Stimulated activated CD4-positive, alpha-beta T cell treated with anti-CD3 and anti-CD28 coated beads, Interleukin-1b, Interleukin-23, amount 100 ng/mL, for 48 hours (primary cell): ENCODE measurements at regions not wholly inside any gene's neighbourhood (a gene's known extent, or its start where the extent isn't known, plus 50 kb on each side); places are given as distances from the start of the nearest gene placed in this dataset.

ENCODE experiments used
- DNase-seq: peaks from one replicate; pipeline ENCODE4 v3.0.0-alpha.2; 2020

- DNase-seq, result no peak
Observed at GRCh38 chr2:38509947-38510326, 92.8 kb downstream of the HNRNPLL start.

GRCh38 chr2:38509314-38509946 is 93.3 kb downstream of the HNRNPLL start:
- no peak for DNase-seq

- DNase-seq, result peak; percentile 84
Observed at GRCh38 chr2:38508311-38509039, 94.3 kb downstream of the HNRNPLL start.

DNA sequence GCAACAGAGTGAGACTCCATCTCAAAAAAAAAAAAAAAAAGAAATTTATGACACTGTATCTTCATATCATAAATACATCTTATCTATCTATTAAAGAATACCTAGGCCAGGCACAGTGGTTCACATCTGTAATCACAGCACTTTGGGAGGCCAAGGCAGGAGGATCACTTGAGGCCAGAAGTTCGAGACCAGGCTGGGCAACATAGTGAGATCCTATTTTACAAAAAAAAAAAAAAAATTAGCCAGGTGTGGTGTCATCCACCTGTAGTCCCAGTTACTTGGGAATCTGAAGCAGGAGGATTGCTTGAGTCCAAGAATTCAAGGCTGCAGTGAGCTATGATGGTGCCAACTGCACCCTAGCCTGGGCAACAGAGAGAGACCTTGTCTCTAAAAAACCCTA is 95.0 kb downstream of the HNRNPLL start:
- no peak for DNase-seq

GRCh38 chr2:38505779-38506178 is 96.9 kb downstream of the HNRNPLL start:
- DNase-seq, result no peak

GRCh38 chr2:38504169-38504568 is 98.6 kb downstream of the HNRNPLL start:
- DNase-seq, result no peak

GRCh38 chr2:38502107-38502506 is 100.6 kb downstream of the HNRNPLL start:
- no peak for DNase-seq

- DNase-seq, result no peak
Observed at GRCh38 chr2:38500283-38500634, 102.5 kb downstream of the HNRNPLL start.

GRCh38 chr2:38499548-38500282 is 103.0 kb downstream of the HNRNPLL start:
- DNase-seq, result no peak

GRCh38 chr2:38498045-38498481 is 104.7 kb downstream of the HNRNPLL start:
- no peak for DNase-seq

DNA sequence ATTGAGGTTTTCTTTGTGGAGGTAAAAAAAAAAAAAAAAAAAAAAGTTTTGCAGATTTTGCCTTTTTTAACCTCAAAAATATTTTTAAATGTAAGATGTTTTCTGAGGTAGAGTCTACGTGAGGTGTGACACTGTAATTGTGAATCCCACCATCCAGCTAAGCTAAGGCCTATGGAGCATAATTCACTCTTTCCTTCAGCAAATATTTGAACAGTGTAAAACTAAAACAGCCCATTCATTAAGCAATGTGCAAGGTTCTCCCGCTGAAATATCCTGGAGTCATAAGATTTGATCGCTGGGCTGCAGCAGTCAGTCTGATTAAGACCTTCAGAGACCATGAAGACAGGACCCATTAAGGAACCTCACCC is 105.1 kb downstream of the HNRNPLL start:
- DNase-seq, result no peak

DNA sequence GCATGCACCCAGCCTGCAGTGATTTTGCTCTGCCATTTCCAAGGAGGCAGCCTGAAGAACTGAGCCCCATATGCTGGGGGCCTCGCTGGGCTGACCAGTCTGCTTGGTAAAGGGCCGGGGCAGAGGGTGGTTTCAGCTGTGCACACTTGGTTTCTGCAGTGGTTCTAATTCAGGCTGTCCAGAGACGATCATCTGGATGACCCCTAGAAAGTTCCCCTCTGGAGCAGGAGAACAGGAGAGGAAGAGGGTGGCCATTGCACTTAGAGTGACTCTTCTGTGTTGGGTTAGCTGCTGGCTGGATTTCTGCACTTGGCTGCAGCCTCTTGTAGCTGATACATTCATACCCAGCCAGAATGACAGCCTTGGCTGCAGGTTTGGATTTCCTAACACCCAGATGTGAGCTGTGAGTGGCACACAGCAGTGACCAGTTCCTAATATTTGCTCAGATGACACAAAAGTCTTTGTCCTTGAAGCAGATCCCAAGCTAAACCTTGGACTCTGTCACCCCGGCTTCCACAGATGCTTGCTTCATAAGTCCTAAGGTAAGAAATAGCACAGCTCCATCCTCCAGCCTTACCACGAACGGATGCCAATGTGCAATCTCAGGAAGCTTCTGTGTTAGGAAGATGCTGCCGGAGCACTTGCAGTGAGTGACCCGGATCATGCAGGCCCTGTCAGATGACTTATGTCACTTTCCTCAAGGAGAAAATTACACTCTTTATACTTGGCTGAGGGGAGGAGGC is 105.6 kb downstream of the HNRNPLL start:
- DNase-seq, result no peak

GRCh38 chr2:38495880-38496279 is 106.8 kb downstream of the HNRNPLL start:
- DNase-seq, result no peak

- DNase-seq, result no peak
Observed at GRCh38 chr2:38494394-38494793, 108.3 kb downstream of the HNRNPLL start.

DNA sequence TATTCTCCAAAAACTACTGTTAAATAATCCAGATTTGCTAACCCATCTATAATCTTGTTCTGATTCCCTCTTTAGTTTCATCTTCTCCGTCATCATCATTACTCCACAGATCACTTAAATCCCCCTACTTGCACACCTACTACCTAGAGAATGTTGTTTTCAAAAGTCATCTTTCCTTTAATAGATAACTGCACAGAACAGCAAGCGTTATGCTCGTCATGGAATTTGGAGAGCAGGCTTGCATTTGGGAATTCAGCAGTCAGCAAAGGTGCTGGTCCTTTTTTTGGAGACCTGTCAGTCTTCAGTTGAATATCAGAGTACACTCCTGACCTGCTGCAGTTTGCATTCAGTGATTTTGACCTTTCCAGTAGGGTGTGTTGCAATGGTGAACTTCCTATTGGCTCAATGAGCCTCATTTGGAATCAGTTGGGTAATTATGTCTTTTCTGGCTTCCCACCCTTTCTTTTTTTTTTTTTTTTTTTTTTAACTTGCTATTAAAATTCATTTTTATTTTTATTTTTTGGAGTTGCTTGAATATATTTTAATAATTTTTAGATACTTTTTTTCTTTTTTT is 110.6 kb downstream of the HNRNPLL start:
- no peak for DNase-seq

DNA sequence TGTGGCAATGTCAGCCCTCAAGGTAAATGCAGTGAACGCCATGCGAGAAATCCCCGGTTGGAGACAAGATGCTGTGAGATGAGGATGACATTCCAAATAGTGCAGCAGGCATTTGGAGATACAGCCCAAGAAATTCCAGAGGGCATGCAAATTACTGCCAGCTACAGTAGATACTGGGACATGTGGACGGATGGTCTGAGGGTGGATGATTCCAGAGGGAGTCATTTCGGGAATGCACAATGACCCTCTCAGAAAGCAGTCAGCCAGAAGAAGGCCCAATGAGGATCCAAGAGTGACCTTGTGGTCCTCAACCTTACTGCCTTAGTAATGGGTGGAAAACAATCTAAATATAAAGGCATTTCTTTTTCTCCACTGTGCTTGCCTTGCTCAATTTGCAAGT is 111.3 kb downstream of the HNRNPLL start:
- no peak for DNase-seq

DNA sequence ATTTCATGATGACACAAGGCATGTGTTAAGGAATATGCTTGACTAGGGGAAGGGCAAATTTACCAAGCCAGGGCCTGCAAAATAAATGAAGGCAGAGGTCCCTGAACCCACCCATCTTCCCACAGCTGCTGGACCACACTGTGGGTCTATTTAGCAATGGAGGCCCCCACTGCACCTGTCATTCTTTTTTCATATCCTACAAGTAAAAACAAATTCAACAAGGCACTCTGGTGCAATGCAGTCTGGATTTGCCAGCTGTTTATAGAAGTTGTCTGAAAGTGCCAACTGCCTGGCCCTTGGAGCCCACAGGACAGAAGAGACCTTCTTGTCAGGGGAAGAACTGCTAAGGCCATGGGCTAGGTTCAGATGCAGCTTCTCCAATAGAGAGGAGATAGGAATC is 112.8 kb upstream of the ATL2 start:
- DNase-seq, result no peak

- DNase-seq, result no peak
Observed at GRCh38 chr2:38487852-38488251, 110.8 kb upstream of the ATL2 start.

GRCh38 chr2:38486213-38487026 is 109.3 kb upstream of the ATL2 start:
- DNase-seq, result no peak

- no peak for DNase-seq
Observed at GRCh38 chr2:38485734-38486133, 108.7 kb upstream of the ATL2 start.

DNA sequence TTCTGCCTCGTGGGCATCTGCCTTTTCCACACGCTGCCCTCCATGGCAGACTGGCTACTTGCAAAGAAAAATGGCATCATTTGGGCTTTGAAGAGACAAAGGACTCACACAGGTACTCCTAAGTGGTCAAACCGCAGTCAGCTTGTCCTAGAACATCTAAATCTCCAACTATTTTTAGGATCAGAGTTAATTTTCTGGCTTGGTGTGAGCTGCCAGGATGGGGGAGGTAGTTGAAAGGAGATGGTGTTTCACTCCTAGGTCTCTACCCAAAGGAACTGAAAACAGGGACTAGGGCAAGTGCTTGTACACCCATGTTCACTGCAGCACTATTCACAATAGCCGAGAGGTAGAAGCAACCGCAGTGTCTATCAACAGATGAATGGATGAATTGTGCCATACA is 107.9 kb upstream of the ATL2 start:
- no peak for DNase-seq

- DNase-seq, result no peak
Observed at GRCh38 chr2:38483776-38484501, 106.9 kb upstream of the ATL2 start.
